ENCODE measurements at regions not wholly inside any gene's neighbourhood (a gene's known extent, or its start where the extent isn't known, plus 50 kb on each side); places are given as distances from the start of the nearest gene placed in this dataset.

DNA sequence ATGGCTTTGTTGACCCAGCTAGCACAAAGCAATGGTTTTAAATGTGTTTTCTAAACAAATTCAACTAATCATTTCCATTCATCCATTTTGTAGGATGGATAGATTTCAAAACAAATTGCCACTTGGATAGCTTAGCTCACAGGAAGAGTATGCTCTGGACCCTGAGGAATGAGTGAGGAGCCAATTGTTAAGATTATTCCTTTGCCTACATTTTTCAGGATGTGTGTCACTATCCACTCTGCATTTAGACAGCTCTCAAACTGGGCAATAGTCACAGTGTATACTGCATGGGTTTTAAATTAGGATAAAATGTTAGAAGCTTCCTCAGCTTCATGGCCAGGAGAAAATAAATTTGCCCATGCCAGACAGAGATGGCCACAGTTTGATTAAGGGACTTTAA is 605.6 kb upstream of the TEX47 start:
- H3K36me3 ChIP-seq (replicated peaks), result no peaks in the 10 kb centered on the region
- no peak for DNase-seq (ENCODE audit: low spot score in 2 of 2)
- in situ Hi-C loops (cut with MboI; ENCODE audit: low sequenced_read_pairs), result no loop called here
- no peak overlapping the region for H3K4me3 ChIP-seq
- no peaks in the 10 kb centered on the region for H3K27me3 ChIP-seq (ENCODE audit: low read depth)
- no peaks in the 10 kb centered on the region for H3K9me3 ChIP-seq
- H3K4me1 ChIP-seq, result no peaks in the 10 kb centered on the region

DNA sequence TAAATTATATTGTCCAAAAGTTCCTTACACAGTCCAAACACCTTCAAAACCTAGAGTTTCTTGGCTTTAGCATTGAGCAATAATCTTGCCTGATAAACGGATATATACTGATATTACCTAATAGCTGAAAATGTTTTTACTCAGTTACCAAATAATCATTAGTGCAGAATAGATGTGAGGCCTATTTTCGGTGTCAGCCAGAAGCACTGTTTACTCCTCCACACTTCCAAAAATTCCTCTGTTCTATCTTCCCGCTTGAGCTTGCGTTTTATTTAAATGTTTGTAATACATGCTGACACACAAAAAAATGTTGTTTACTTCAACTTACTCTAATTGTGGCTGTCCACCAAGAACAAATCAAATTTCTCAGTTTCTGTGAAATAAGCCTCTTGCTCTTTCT is 606.2 kb upstream of the TEX47 start:
- in situ Hi-C loops (cut with MboI; ENCODE audit: low sequenced_read_pairs), result no loop called here
- no peaks in the 10 kb centered on the region for H3K4me1 ChIP-seq

DNA sequence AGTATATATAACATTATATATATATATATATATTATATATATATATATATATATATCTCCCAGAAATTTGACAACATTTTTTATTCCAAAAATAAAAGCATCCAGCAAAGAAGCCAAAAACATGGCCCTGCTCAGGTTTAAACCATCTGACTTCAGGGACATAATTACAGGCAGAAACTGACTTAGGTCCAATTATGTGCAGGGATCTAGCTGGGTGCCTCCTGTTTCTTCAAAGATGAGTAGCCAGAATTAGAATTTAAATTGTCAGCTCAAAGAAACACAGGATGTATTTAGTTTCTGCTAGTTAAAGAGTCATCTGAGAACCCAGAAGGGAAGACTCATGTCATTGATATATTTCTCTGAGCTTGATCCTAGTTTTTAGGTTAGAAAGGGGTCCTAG is 656.4 kb upstream of the TEX47 start:
- no peaks in the 10 kb centered on the region for H3K36me3 ChIP-seq (replicated peaks)
- no peak overlapping the region for H3K4me3 ChIP-seq
- H3K9me3 ChIP-seq, result no peaks in the 10 kb centered on the region
- in situ Hi-C loops (cut with MboI; ENCODE audit: low sequenced_read_pairs), result no loop called here
- no peaks in the 10 kb centered on the region for H3K27me3 ChIP-seq (ENCODE audit: low read depth)
- no peak for DNase-seq (ENCODE audit: low spot score in 2 of 2)
- H3K4me1 ChIP-seq, result peaks cover 12% of the 10 kb centered on the region

More for the DNA sequence above, 606.2 kb upstream of the TEX47 start:
- Histone ChIP-seq H3K4me3 (no peak overlapping the region), H3K9me3 (no peaks in the 10 kb centered on the region), H3K36me3 (replicated peaks) (no peaks in the 10 kb centered on the region), H3K27me3 (ENCODE audit: low read depth) (no peaks in the 10 kb centered on the region)
- DNase-seq (ENCODE audit: low spot score in 2 of 2), result no peak

DNA sequence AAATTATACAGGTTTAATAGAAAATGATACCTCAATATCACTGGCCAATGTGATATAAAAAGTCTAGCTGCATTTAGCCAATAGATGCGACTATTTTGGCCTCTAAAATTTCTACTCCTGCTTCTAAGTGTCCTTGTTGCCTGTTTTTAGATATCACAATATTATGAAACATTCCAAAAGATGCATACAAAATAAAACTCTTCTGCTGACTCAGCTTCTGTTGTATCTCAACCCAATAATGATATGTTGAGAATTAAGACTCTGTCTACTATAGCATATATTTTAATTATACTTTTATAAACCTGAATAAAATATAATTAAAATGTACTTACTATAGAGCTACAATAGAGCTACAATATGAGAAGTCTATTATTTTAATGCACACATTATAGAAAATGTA is 661.0 kb upstream of the TEX47 start:
- DNase-seq (ENCODE audit: low spot score in 2 of 2), result no peak
- no peak overlapping the region for H3K4me3 ChIP-seq
- no peaks in the 10 kb centered on the region for H3K27me3 ChIP-seq (ENCODE audit: low read depth)
- H3K4me1 ChIP-seq, result peaks cover 12% of the 10 kb centered on the region
- H3K9me3 ChIP-seq, result no peaks in the 10 kb centered on the region
- no peaks in the 10 kb centered on the region for H3K36me3 ChIP-seq (replicated peaks)
- in situ Hi-C loops (cut with MboI; ENCODE audit: low sequenced_read_pairs), result no loop called here

DNA sequence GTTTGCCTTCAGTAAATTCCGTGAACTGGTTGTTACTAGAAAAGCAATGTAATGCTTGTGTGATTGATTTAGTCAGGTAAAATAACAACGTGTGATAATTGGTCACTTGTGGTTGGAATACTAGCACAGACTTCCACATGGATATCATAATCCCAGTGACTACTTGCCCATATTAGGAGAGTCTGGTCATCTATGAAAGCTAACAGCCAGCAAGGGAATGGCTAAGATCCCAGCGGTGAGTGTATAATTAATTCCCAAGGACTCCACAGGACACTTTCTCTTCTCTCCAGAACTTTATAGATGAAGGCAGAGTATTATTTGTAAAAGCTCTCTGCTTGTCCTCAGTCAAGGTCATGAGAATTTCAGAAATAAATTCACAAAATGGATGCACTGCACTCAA is 662.6 kb upstream of the TEX47 start:
- Histone ChIP-seq H3K27me3 (ENCODE audit: low read depth) (no peaks in the 10 kb centered on the region), H3K9me3 (no peaks in the 10 kb centered on the region), H3K4me3 (no peak overlapping the region), H3K36me3 (replicated peaks) (no peaks in the 10 kb centered on the region), H3K4me1 (peaks cover under 1% of the 10 kb centered on the region; the same call in 1 of the 2 replicates)
- in situ Hi-C loops (cut with MboI; ENCODE audit: low sequenced_read_pairs), result no loop called here
- no peak for DNase-seq (ENCODE audit: low spot score in 2 of 2)

DNA sequence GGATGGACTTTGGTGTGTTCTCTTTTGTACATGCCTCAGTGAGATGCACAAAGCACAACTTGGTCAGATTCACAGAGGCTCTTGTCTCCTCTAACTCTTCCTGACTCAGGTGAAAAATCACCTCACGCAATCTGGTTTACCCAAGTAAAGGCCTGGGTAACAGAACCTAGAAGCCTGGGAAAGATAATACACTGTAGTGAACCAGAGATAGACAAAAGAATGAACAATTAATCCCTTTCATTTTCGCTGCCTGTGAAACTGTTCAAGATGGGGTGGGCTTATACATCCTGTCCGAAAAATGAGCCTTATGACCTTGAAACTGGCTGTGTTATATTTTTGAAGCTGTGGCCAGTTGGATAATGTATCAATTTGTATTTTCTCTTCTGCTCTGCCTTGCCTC is 678.9 kb upstream of the TEX47 start:
- H3K36me3 ChIP-seq (replicated peaks), result no peaks in the 10 kb centered on the region
- no peaks in the 10 kb centered on the region for H3K4me1 ChIP-seq
- H3K4me3 ChIP-seq, result no peak overlapping the region
- no peaks in the 10 kb centered on the region for H3K27me3 ChIP-seq (ENCODE audit: low read depth)
- DNase-seq (ENCODE audit: low spot score in 2 of 2), result no peak
- H3K9me3 ChIP-seq, result no peaks in the 10 kb centered on the region
- in situ Hi-C loops (cut with MboI; ENCODE audit: low sequenced_read_pairs), result no loop called here

DNA sequence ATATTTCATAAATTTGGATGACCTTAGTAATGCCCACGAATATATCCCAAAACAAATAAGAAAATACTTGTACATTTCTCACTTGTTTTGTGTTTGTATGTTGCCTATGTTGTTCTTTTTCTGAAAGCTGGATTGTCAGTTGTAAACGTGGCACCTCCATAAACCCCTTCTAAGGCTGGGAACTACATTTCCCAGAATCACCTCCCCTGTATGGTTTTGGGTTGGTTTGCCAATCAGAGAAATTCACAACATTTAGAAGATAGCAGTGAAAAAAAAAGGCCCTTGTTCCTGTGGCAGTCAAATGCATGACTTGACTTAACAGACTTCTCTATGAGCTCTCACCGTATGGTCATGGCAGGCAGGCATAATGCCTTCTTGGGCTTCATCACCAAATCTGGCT is 676.3 kb upstream of the STEAP1 start:
- in situ Hi-C loops (cut with MboI; ENCODE audit: low sequenced_read_pairs), result no loop called here
- DNase-seq (ENCODE audit: low spot score in 2 of 2), result no peak
- Histone ChIP-seq H3K36me3 (replicated peaks) (no peaks in the 10 kb centered on the region), H3K4me1 (no peaks in the 10 kb centered on the region), H3K9me3 (no peaks in the 10 kb centered on the region), H3K27me3 (ENCODE audit: low read depth) (no peaks in the 10 kb centered on the region), H3K4me3 (no peak overlapping the region)

DNA sequence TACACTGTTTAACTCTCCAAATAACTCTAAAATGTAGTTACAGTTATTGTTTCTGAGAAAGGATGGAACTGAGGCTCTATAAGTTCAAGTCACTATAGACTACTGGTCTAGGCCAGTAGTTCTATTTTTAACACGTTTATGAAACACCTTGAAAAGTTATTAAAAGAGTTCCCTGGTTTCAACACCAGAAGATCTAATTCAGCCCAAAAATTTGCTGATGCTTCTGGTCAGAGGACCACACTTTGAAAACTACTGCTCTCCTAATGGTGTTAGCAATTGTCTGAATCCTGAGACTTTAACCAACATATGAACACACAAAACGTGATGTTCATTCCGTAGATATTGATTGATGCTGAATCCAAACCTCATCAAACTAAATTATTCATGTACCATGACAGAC is 658.6 kb upstream of the STEAP1 start:
- H3K9me3 ChIP-seq, result no peaks in the 10 kb centered on the region
- no peaks in the 10 kb centered on the region for H3K36me3 ChIP-seq (replicated peaks)

DNA sequence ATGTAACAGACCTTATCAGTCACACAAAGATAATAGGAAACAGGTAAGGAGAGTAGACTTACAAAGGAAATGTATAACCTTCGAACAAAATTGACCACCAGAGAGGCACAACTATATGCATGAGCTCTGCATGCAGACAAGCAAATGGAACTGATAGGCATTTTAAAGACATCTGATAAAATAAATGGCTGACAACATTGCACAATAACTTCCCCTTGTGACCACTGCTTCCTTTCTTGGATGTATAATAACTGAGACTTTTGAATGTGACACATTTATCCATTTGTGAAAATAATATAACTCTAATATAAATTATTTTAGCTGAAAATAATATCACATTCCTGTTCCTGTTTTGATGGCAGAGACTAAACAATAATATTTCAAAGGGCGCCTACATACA is 654.2 kb upstream of the STEAP1 start:
- in situ Hi-C loops (cut with MboI; ENCODE audit: low sequenced_read_pairs), result no loop called here

More for the DNA sequence above, 658.6 kb upstream of the STEAP1 start:
- no peak for DNase-seq (ENCODE audit: low spot score in 2 of 2)
- in situ Hi-C loops (cut with MboI; ENCODE audit: low sequenced_read_pairs), result no loop called here
- no peaks in the 10 kb centered on the region for H3K27me3 ChIP-seq (ENCODE audit: low read depth)
- no peaks in the 10 kb centered on the region for H3K4me1 ChIP-seq
- no peak overlapping the region for H3K4me3 ChIP-seq

DNA sequence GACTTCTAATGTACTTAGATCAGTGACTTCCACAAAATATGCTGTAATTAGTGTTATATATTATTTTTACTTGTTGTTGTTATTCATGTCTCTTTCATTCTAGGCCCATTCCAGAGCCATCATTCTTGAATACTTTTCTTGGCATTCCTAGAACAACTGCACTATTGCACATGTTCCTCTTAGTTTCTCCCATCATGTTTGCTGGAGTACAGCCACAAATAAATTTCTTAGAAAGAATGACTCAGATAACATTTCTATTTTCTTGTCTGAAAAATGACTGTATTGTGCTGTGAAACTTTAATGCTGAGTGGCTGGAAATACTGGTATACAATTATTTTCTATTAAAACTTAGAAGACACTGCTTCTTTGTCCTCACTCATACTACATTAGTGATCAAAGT is 651.0 kb upstream of the STEAP1 start:
- Histone ChIP-seq H3K4me3 (no peak overlapping the region), H3K9me3 (no peaks in the 10 kb centered on the region), H3K4me1 (no peaks in the 10 kb centered on the region), H3K27me3 (ENCODE audit: low read depth) (no peaks in the 10 kb centered on the region), H3K36me3 (replicated peaks) (no peaks in the 10 kb centered on the region)
- DNase-seq (ENCODE audit: low spot score in 2 of 2), result no peak
- in situ Hi-C loops (cut with MboI; ENCODE audit: low sequenced_read_pairs), result no loop called here

More for the DNA sequence above, 654.2 kb upstream of the STEAP1 start:
- Histone ChIP-seq H3K4me3 (no peak overlapping the region), H3K9me3 (no peaks in the 10 kb centered on the region), H3K27me3 (ENCODE audit: low read depth) (no peaks in the 10 kb centered on the region), H3K36me3 (replicated peaks) (no peaks in the 10 kb centered on the region), H3K4me1 (no peaks in the 10 kb centered on the region)
- DNase-seq (ENCODE audit: low spot score in 2 of 2), result no peak

DNA sequence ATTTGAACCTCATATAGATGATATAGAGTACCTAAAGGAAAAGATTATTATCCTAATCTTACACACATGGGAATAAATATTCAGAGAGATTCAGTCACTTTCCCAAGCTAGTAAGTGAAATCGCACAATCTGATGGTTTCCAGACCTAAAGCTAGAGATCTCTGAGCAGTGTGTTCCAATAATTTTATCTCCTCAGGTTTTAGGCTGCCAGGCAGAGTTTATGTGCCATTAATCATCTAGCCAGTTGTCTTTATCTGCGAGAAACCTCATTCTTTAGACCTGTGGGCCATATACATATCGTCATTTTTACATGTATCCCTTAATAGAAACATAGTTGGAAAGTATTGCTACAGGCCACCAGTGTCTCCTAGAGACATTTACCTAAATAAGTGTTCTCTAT is 647.2 kb upstream of the STEAP1 start:
- no peaks in the 10 kb centered on the region for H3K9me3 ChIP-seq
- DNase-seq (ENCODE audit: low spot score in 2 of 2), result no peak
- no peak overlapping the region for H3K4me3 ChIP-seq
- H3K36me3 ChIP-seq (replicated peaks), result no peaks in the 10 kb centered on the region
- H3K4me1 ChIP-seq, result no peaks in the 10 kb centered on the region
- in situ Hi-C loops (cut with MboI; ENCODE audit: low sequenced_read_pairs), result no loop called here
- H3K27me3 ChIP-seq (ENCODE audit: low read depth), result no peaks in the 10 kb centered on the region

DNA sequence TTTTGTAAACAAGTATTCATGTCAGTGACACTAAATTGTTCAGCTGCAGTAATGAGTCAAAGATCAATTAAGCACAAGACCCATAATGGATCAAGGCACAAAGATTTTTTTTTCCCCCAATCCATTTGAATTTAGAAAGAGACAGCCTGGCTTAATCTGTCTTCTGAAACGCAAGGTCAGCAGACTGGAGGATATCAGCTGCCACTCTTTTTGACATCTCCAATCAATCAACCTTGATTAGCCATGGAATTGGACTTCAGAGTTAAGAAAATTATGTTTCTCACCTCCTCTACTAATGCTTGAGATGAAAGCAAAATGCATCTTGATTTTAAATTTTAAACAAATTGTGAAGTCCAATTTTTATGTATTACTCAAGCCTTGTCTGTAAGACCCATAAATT is 642.4 kb upstream of the STEAP1 start:
- no peaks in the 10 kb centered on the region for H3K9me3 ChIP-seq
- H3K4me3 ChIP-seq, result no peak overlapping the region
- H3K4me1 ChIP-seq, result no peaks in the 10 kb centered on the region
- no peaks in the 10 kb centered on the region for H3K27me3 ChIP-seq (ENCODE audit: low read depth)
- no peak for DNase-seq (ENCODE audit: low spot score in 2 of 2)
- in situ Hi-C loops (cut with MboI; ENCODE audit: low sequenced_read_pairs), result no loop called here
- H3K36me3 ChIP-seq (replicated peaks), result no peaks in the 10 kb centered on the region

DNA sequence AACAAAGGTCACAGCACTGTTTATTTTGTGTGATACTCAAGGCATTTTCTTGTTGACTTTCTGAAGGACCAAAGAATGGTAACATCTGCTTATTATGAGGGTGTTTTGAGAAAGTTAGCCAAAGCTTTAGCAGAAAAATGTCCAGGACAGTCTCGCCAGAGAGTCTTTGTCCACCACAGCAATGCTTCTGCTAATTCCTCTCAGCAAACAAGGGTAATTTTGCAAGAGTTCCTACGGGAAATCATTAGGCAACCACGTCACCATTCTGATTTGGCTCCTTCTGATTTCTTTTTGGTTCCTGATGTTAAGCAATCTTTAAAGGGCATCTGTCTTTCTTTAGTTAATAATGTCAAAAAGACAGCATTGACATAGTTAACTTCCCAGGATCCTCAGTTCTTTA is 639.3 kb upstream of the STEAP1 start:
- in situ Hi-C loops (cut with MboI; ENCODE audit: low sequenced_read_pairs), result no loop called here
- Histone ChIP-seq H3K4me1 (no peaks in the 10 kb centered on the region), H3K4me3 (no peak overlapping the region), H3K36me3 (replicated peaks) (no peaks in the 10 kb centered on the region), H3K27me3 (ENCODE audit: low read depth) (no peaks in the 10 kb centered on the region), H3K9me3 (no peaks in the 10 kb centered on the region)
- no peak for DNase-seq (ENCODE audit: low spot score in 2 of 2)

DNA sequence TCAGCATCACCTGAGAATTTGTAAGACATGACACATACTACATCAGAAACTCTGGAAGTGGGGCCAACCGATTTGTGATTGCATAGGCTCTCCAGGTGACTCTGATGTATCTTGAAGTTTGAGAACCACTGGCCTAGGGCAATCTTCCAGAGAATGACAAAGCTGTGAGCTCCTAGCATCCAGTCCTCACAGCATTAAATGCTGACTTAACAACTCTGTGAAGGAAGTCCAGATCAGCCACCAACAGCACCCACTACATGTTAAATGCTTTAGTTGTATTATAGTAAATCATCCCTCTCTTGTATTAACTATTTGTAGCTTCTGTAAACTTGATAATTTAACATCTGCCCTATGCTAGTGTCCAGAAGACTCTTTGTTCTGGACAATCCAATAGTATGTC is 636.5 kb upstream of the STEAP1 start:
- no peak for DNase-seq (ENCODE audit: low spot score in 2 of 2)
- H3K4me3 ChIP-seq, result no peak overlapping the region
- in situ Hi-C loops (cut with MboI; ENCODE audit: low sequenced_read_pairs), result no loop called here
- H3K4me1 ChIP-seq, result no peaks in the 10 kb centered on the region
- H3K27me3 ChIP-seq (ENCODE audit: low read depth), result no peaks in the 10 kb centered on the region
- H3K36me3 ChIP-seq (replicated peaks), result no peaks in the 10 kb centered on the region
- no peaks in the 10 kb centered on the region for H3K9me3 ChIP-seq

DNA sequence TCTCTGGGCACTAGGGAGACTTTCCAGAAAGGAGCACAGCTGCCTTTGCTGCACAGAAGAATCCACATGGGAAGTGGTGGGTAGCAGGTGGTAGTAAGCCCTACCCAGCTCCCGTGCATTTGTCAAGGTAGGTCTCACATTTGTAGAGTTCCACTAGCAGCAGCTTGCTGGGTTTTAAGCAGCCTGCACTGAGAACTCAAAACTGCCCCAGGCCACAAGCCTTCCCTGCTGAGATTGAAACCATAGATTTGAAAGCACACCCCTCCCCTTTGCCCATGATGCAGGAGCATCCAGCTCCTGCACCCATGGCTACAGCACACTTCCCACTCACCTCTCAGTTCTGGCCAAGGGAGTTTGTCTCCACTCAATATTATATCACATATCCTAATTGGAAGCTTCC is 604.5 kb upstream of the STEAP1 start:
- Histone ChIP-seq H3K9me3 (no peaks in the 10 kb centered on the region; the same call in 1 of the 2 replicates), H3K4me3 (no peak overlapping the region), H3K4me1 (no peaks in the 10 kb centered on the region), H3K36me3 (replicated peaks) (no peaks in the 10 kb centered on the region), H3K27me3 (ENCODE audit: low read depth) (no peaks in the 10 kb centered on the region)
- DNase-seq (ENCODE audit: low spot score in 2 of 2), result no peak
- in situ Hi-C loops (cut with MboI; ENCODE audit: low sequenced_read_pairs), result no loop called here
